HG03066 (cell line): ENCODE measurements at regions not wholly inside any gene's neighbourhood (a gene's known extent, or its start where the extent isn't known, plus 50 kb on each side); places are given as distances from the start of the nearest gene placed in this dataset.
A peak's percentile ranks its signal among the peaks of the same experiment; 100 is the strongest.
"Not testable (repeated sequence)": the region's sequence is repeated elsewhere in the genome, so short reads cannot be mapped to it uniquely, and the experiment has no call there.

Source experiments
- ATAC-seq: cut with Tn5 transposase; IDR thresholded peaks from one replicate; pipeline ENCODE4 v1.9.1; 2021; ENCODE audit warnings: low read depth; ENCODE audit not compliant: unreplicated experiment

GRCh38 chr1:168461108-168461507, 82.7 kb downstream of the XCL2 start:
- ATAC-seq, result not testable (repeated sequence)

- ATAC-seq, result not testable (repeated sequence)
Observed at GRCh38 chr1:168457296-168457695, 86.5 kb downstream of the XCL2 start.

GRCh38 chr1:168455764-168456163, 88.0 kb downstream of the XCL2 start:
- ATAC-seq, result no peak

- no peak for ATAC-seq
Observed at GRCh38 chr1:168454211-168454815, 89.5 kb downstream of the XCL2 start.

- no peak for ATAC-seq
Observed at GRCh38 chr1:168453056-168453455, 90.7 kb downstream of the XCL2 start.

GRCh38 chr1:168452329-168452728, 91.5 kb downstream of the XCL2 start:
- no peak for ATAC-seq

GRCh38 chr1:168447871-168448270, 95.9 kb downstream of the XCL2 start:
- ATAC-seq, result no peak

- ATAC-seq, result no peak
Observed at GRCh38 chr1:168446081-168446480, 97.7 kb downstream of the XCL2 start.

- no peak for ATAC-seq
Observed at GRCh38 chr1:168443899-168444298, 99.9 kb downstream of the XCL2 start.

GRCh38 chr1:168443356-168443755, 100.4 kb downstream of the XCL2 start:
- no peak for ATAC-seq

- ATAC-seq, result no peak
Observed at GRCh38 chr1:168442931-168443330, 100.9 kb downstream of the XCL2 start.

GRCh38 chr1:168441745-168442144, 102.1 kb downstream of the XCL2 start:
- no peak for ATAC-seq

GRCh38 chr1:168439456-168440375, 104.1 kb downstream of the XCL2 start:
- ATAC-seq, result peak; percentile 81

GRCh38 chr1:168438626-168439025, 105.2 kb downstream of the XCL2 start:
- no peak for ATAC-seq

GRCh38 chr1:168437821-168438220, 106.0 kb downstream of the XCL2 start:
- no peak for ATAC-seq

GRCh38 chr1:168435439-168435838, 108.4 kb downstream of the XCL2 start:
- no peak for ATAC-seq

GRCh38 chr1:168433238-168433637, 110.6 kb downstream of the XCL2 start:
- ATAC-seq, result no peak

GRCh38 chr1:168431882-168432281, 111.9 kb downstream of the XCL2 start:
- no peak for ATAC-seq

- ATAC-seq, result no peak
Observed at GRCh38 chr1:168430321-168430720, 113.5 kb downstream of the XCL2 start.

GRCh38 chr1:168428063-168428731, 115.6 kb downstream of the XCL2 start:
- ATAC-seq, result no peak

GRCh38 chr1:168427051-168427450, 116.7 kb downstream of the XCL2 start:
- no peak for ATAC-seq
